Upper lobe of left lung (tissue), 6 donors: ENCODE measurements at regions not wholly inside any gene's neighbourhood (a gene's known extent, or its start where the extent isn't known, plus 50 kb on each side); places are given as distances from the start of the nearest gene placed in this dataset.

Source experiments
- ATAC-seq, 2 donors: fragments of 200-7000 bp; cut with Tn5 transposase; one replicate each; pipeline ENCODE4 v1.9.1; 2022; ENCODE audit warnings: mild to moderate bottlenecking in 2 of 2, moderate library complexity in 2 of 2; ENCODE audit not compliant: low FRiP score in 2 of 2
- DNase-seq, 2 donors: peaks; one replicate each; pipeline ENCODE4 v3.0.0-alpha.2; 2019 to 2020
- H3K27ac ChIP-seq, 4 donors: fragments of 200-600 bp; sonication (generic); one replicate each; pipeline ENCODE4 v1.5.1; 2016 to 2019
- H3K27me3 ChIP-seq, 4 donors: fragments of 200-600 bp; sonication (generic); one replicate each; pipeline ENCODE4 v1.5.1; 2017 to 2019
- H3K36me3 ChIP-seq, 4 donors: fragments of 200-600 bp; sonication (generic); one replicate each; pipeline ENCODE4 v1.5.1; 2016 to 2019
- H3K4me1 ChIP-seq, 4 donors: fragments of 200-600 bp; sonication (generic); one replicate each; pipeline ENCODE4 v1.5.1; 2018 to 2019
- H3K4me3 ChIP-seq, 4 donors: fragments of 200-600 bp; sonication (generic); one replicate each; pipeline ENCODE4 v1.5.1; 2017 to 2019; ENCODE audit warnings: mild to moderate bottlenecking in 2 of 4, moderate library complexity in 1 of 4
- H3K9me3 ChIP-seq, 4 donors: fragments of 200-600 bp; sonication (generic); one replicate each; pipeline ENCODE4 v1.5.1; 2018 to 2019
- EP300 ChIP-seq, 4 donors: sonication (generic); formaldehyde crosslinking; IDR thresholded peaks; one replicate each; pipeline ENCODE4 v1.5.1; 2017; ENCODE audit warnings: antibody characterized with exemption in 4 of 4, control low read depth in 2 of 4
- POLR2A ChIP-seq, 4 donors: fragments of 450-650 bp; IDR thresholded peaks; one replicate each; pipeline ENCODE4 v1.5.1; 2016 to 2017; ENCODE audit warnings: antibody characterized with exemption in 4 of 4, mild to moderate bottlenecking in 2 of 4
- POLR2AphosphoS5 ChIP-seq, 2 donors: sonication (generic); formaldehyde crosslinking; IDR thresholded peaks; one replicate each; pipeline ENCODE4 v1.5.1; 2017; ENCODE audit warnings: antibody characterized with exemption in 2 of 2
- WGBS, 2 donors: methylation state at CpG; one replicate each; pipeline ENCODE4 v1.1.5; 2017 to 2018; 5-methylcytosine and 5-hydroxymethylcytosine counted together
- TF ChIP-seq, protein P1 (sequence below), 6 experiments: fragments of 450-650 bp in 4 of 6; fragments of 200-600 bp in 2 of 6; sonication (generic) in 2 of 6; IDR thresholded peaks; one replicate each; pipeline ENCODE4 v1.5.1; 2016 to 2019; ENCODE audit warnings: antibody characterized with exemption in 6 of 6
- donor health status: DM: no; HTN: no; CAD: no; lungs with moderate emphysema.
- donor health status: DM: no; HTN: yes; CAD: no; lungs with severe emphysema.

DNA sequence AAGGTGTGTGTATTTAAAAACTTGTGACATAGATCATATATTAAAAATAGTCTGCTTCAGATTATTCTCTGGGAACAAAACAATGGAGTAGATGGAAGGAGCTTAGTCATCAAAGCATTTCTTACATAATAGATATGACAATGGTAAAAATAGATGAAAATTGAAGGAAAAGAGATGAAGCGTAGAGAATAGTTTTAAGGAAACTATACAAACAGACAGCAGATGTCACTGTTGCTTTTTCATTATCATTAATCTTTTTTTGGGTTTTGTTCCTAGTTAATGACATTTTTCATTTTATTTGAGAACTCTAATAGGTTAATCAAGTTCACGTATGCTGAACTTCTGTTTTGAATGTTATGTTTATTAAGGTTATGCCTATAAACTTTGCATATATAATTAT lies 149.2 kb upstream of the FBXO33 start:
- Histone ChIP-seq H3K9me3 (peaks cover 0 to 2% (median 0%) of the 10 kb centered on the region in 4 donors), H3K36me3 (no peaks in the 10 kb centered on the region), H3K4me1 (no peaks in the 10 kb centered on the region), H3K27me3 (no peaks in the 10 kb centered on the region), H3K27ac (no peak overlapping the region), H3K4me3 (no peak overlapping the region)
- WGBS, 2 donors, result 70% methylated on average over 2 of the region's 2 CpGs
- DNase-seq, result no peak
- TF ChIP-seq EP300 (IDR thresholded peaks at IDR 0.05) (no peak), POLR2A (IDR thresholded peaks at IDR 0.05) (no peak), POLR2AphosphoS5 (IDR thresholded peaks at IDR 0.05) (no peak)
- TF ChIP-seq, protein P1, sequence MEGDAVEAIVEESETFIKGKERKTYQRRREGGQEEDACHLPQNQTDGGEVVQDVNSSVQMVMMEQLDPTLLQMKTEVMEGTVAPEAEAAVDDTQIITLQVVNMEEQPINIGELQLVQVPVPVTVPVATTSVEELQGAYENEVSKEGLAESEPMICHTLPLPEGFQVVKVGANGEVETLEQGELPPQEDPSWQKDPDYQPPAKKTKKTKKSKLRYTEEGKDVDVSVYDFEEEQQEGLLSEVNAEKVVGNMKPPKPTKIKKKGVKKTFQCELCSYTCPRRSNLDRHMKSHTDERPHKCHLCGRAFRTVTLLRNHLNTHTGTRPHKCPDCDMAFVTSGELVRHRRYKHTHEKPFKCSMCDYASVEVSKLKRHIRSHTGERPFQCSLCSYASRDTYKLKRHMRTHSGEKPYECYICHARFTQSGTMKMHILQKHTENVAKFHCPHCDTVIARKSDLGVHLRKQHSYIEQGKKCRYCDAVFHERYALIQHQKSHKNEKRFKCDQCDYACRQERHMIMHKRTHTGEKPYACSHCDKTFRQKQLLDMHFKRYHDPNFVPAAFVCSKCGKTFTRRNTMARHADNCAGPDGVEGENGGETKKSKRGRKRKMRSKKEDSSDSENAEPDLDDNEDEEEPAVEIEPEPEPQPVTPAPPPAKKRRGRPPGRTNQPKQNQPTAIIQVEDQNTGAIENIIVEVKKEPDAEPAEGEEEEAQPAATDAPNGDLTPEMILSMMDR (IDR thresholded peaks at IDR 0.05), result no peak
- no peak for ATAC-seq

DNA sequence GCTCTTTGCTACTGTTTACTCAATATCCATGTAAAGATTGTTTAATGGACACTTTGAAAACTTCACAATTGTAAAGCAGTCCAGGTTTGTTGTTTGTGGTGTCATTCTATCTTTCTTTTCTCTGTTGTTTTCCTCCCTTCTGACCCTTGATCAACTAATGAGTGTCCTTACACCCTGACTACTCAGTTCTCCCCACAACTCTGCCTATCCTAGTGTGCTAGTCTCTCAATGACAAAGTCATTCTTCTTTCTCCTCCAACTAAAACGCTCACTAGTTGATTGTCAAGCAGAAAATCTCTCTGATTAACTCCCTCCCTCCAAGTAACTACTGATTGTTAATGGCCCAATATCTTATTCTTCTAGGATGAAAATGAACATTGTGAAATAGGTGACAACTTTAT lies 148.5 kb upstream of the FBXO33 start:
- DNase-seq, result no peak
- H3K4me1 ChIP-seq, result no peaks in the 10 kb centered on the region
- H3K27ac ChIP-seq, result no peak overlapping the region
- no peak for ATAC-seq
- 27 to 42% methylated on average over 1 of the region's 1 CpG for WGBS, 2 donors
- no peak overlapping the region for H3K4me3 ChIP-seq
- peaks cover 0 to 10% (median 0%) of the 10 kb centered on the region in 4 donors for H3K9me3 ChIP-seq
- H3K36me3 ChIP-seq, result no peaks in the 10 kb centered on the region
- TF ChIP-seq, protein P1 (IDR thresholded peaks at IDR 0.05), result no peak
- TF ChIP-seq POLR2A (IDR thresholded peaks at IDR 0.05) (no peak), EP300 (IDR thresholded peaks at IDR 0.05) (no peak), POLR2AphosphoS5 (IDR thresholded peaks at IDR 0.05) (no peak)
- H3K27me3 ChIP-seq, result no peaks in the 10 kb centered on the region

DNA sequence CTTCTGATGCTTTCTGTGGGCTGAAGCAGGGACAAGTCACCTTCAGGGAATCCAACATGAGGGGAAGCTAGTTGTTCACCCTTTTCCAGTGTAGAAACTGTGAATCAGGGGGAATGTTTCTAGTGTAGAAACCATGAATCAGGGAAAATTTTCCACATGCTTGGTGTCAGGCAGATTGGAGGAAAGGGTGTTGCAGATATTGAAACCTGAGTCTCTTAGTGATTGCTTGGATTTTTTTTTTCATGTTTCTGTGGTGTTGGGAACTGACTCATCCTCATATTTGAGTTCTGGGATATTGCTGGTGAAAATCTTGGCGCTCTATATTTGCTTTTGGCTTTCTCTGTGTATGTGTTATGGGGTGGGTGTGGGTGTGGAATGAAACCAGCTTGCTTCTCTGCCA lies 144.5 kb upstream of the FBXO33 start:
- Histone ChIP-seq H3K27ac (no peak overlapping the region), H3K4me3 (no peak overlapping the region), H3K9me3 (peaks cover 0 to 20% (median 7%) of the 10 kb centered on the region in 4 donors), H3K36me3 (no peaks in the 10 kb centered on the region), H3K27me3 (no peaks in the 10 kb centered on the region), H3K4me1 (no peaks in the 10 kb centered on the region)
- no peak for ATAC-seq
- no peak for DNase-seq
- TF ChIP-seq, protein P1 (IDR thresholded peaks at IDR 0.05), result no peak
- TF ChIP-seq EP300 (IDR thresholded peaks at IDR 0.05) (no peak), POLR2A (IDR thresholded peaks at IDR 0.05) (no peak), POLR2AphosphoS5 (IDR thresholded peaks at IDR 0.05) (no peak)
- 95 to 100% methylated on average over 1 of the region's 1 CpG for WGBS, 2 donors

DNA sequence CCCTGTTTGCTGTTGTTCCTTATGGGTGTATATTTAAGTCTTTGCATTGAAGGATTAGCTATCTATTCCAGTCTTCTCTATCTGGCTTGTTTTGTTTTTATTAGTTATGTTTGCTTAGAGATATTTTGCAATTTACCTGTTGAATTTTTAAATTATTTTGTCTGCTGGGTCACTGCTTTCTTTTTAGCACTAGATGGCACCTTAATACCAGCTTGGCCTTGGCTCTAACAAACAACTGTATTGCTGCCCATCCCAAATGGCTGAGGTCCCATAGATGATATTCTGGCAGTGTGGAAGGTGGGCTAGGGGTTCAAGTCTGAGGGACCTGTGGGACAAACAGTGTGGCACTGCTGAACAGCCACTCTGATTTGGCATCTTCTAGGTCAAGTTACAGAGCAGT lies 144.0 kb upstream of the FBXO33 start:
- Histone ChIP-seq H3K9me3 (peaks cover 0 to 21% (median 7%) of the 10 kb centered on the region in 4 donors), H3K27me3 (no peaks in the 10 kb centered on the region), H3K36me3 (no peaks in the 10 kb centered on the region), H3K4me1 (no peaks in the 10 kb centered on the region), H3K4me3 (no peak overlapping the region), H3K27ac (no peak overlapping the region)
- TF ChIP-seq, protein P1 (IDR thresholded peaks at IDR 0.05), result no peak
- no peak for TF ChIP-seq POLR2A (IDR thresholded peaks at IDR 0.05)
- no peak for TF ChIP-seq EP300 (IDR thresholded peaks at IDR 0.05)
- no peak for TF ChIP-seq POLR2AphosphoS5 (IDR thresholded peaks at IDR 0.05)
- ATAC-seq (no peak), DNase-seq (no peak)

DNA sequence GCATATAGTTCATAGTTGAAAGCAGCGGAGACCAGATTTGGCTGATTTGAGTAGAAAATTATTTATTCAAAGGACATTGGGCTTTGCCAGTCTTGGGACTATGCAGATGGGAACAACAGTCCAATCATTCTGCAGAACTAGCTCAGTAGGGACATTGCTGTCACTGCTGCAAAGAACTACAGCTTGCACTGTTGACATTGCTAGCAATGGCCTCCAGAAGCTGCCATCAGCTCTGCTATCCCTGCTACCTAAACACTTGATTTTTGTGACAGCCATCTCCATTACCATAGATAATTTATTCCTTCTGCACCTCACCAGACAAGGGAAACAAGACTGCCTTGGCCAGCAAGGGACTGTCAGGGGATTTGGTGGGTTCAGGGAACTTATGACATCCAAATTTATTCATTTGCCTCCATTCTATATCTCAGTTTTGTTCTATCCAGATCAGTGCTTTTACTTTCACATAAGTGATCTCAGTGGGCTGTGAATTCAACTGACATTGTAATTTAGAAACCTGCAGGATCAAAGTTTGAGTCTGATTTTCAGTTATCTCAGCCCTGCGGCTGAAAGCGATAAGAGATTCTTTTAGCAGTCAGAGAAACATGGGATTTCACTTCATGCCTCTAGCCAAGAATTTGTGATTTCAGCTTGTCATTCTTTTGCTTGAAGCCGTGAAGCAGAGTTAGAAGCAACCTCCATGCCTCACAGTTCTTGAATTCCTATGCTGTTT lies 136.7 kb upstream of the FBXO33 start:
- Histone ChIP-seq H3K27me3 (no peaks in the 10 kb centered on the region), H3K27ac (no peak overlapping the region), H3K4me3 (no peak overlapping the region), H3K9me3 (peaks cover 0 to 3% (median under 1%) of the 10 kb centered on the region in 4 donors), H3K4me1 (no peaks in the 10 kb centered on the region), H3K36me3 (no peaks in the 10 kb centered on the region)
- ATAC-seq (no peak), DNase-seq (no peak)
- TF ChIP-seq POLR2AphosphoS5 (IDR thresholded peaks at IDR 0.05) (no peak), EP300 (IDR thresholded peaks at IDR 0.05) (no peak)
- WGBS, 2 donors, result 59 to 65% methylated on average over 4 of the region's 4 CpGs
